ENCODE measurements at regions not wholly inside any gene's neighbourhood (a gene's known extent, or its start where the extent isn't known, plus 50 kb on each side); places are given as distances from the start of the nearest gene placed in this dataset.

GRCh38 chr3:124351430-124352148, 359.7 kb upstream of the ROPN1 start:
- H3K4me2 ChIP-seq (replicated peaks; ENCODE audit: extremely low read depth, low read length, poor library complexity, severe bottlenecking), result no peak overlapping the region
- H3K27ac ChIP-seq (ENCODE audit: low read depth in 1 of 2, low read length in 2 of 2), result no peak overlapping the region
- no peak overlapping the region for H3K4me3 ChIP-seq (replicated peaks in 1 of 3; ENCODE audit: low read depth in 2 of 3, low read length in 3 of 3)
- H3K36me3 Mint-ChIP-seq, result no peaks in the 10 kb centered on the region
- H3K9me3 ChIP-seq (replicated peaks in 1 of 2; ENCODE audit: control insufficient read depth in 1 of 2, insufficient read depth in 1 of 2, low read length in 2 of 2), result no peaks in the 10 kb centered on the region
- H3K27ac Mint-ChIP-seq, result no peak overlapping the region
- H3K27me3 ChIP-seq (ENCODE audit: control insufficient read depth in 2 of 2, insufficient read depth in 2 of 2, low read length in 2 of 2), result peaks cover 0 to 3% of the 10 kb centered on the region in 2 donors
- intact Hi-C loops (cut with micrococcal nuclease), result no loop called here
- WGBS (ENCODE audit: insufficient coverage), result no CpG with 5 or more reads among the region's 4 CpGs
- no peaks in the 10 kb centered on the region for H4K20me1 ChIP-seq (ENCODE audit: insufficient read depth, low read length)
- no peaks in the 10 kb centered on the region for H3K9me3 Mint-ChIP-seq
- H3K9ac ChIP-seq (ENCODE audit: insufficient read depth, low read length, poor library complexity, severe bottlenecking), result no peak overlapping the region
- no peak overlapping the region for H2AFZ ChIP-seq (ENCODE audit: insufficient read depth, low read depth, low read length, poor library complexity, severe bottlenecking)
- H3K27me3 Mint-ChIP-seq (ENCODE audit: low read depth in 3 of 3), result peaks cover 2 to 6% (median 5%) of the 10 kb centered on the region in 3 donors
- H3K4me1 Mint-ChIP-seq, result no peaks in the 10 kb centered on the region
- TF ChIP-seq CTCF (IDR thresholded peaks at IDR 0.05), result no peak
- H3K4me3 Mint-ChIP-seq, result no peak overlapping the region
- no peaks in the 10 kb centered on the region for H3K79me2 ChIP-seq (ENCODE audit: insufficient read depth, low read length)
- H3K4me1 ChIP-seq (ENCODE audit: control insufficient read depth in 1 of 2, insufficient read depth in 2 of 2, low read length in 2 of 2), result no peaks in the 10 kb centered on the region
- no peak for DNase-seq
- no peaks in the 10 kb centered on the region for H3K36me3 ChIP-seq (replicated peaks in 1 of 2; ENCODE audit: control insufficient read depth in 1 of 2, insufficient read depth in 2 of 2, low read length in 2 of 2)

GRCh38 chr3:124352149-124352539, 360.2 kb upstream of the ROPN1 start:
- Histone ChIP-seq H3K4me1 (ENCODE audit: control insufficient read depth in 1 of 2, insufficient read depth in 2 of 2, low read length in 2 of 2) (no peaks in the 10 kb centered on the region), H3K4me2 (replicated peaks; ENCODE audit: extremely low read depth, low read length, poor library complexity, severe bottlenecking) (no peak overlapping the region), H3K79me2 (ENCODE audit: insufficient read depth, low read length) (no peaks in the 10 kb centered on the region), H3K4me3 (replicated peaks in 1 of 3; ENCODE audit: low read depth in 2 of 3, low read length in 3 of 3) (no peak overlapping the region), H3K36me3 (replicated peaks in 1 of 2; ENCODE audit: control insufficient read depth in 1 of 2, insufficient read depth in 2 of 2, low read length in 2 of 2) (no peaks in the 10 kb centered on the region), H3K9me3 (replicated peaks in 1 of 2; ENCODE audit: control insufficient read depth in 1 of 2, insufficient read depth in 1 of 2, low read length in 2 of 2) (no peaks in the 10 kb centered on the region), H4K20me1 (ENCODE audit: insufficient read depth, low read length) (no peaks in the 10 kb centered on the region), H3K27ac (ENCODE audit: low read depth in 1 of 2, low read length in 2 of 2) (no peak overlapping the region), H3K27me3 (ENCODE audit: control insufficient read depth in 2 of 2, insufficient read depth in 2 of 2, low read length in 2 of 2) (peaks cover 0 to 3% of the 10 kb centered on the region in 2 donors), H3K9ac (ENCODE audit: insufficient read depth, low read length, poor library complexity, severe bottlenecking) (no peak overlapping the region), H2AFZ (ENCODE audit: insufficient read depth, low read depth, low read length, poor library complexity, severe bottlenecking) (no peak overlapping the region)
- Mint-ChIP-seq H3K4me1 (no peaks in the 10 kb centered on the region), H3K4me3 (no peak overlapping the region), H3K27me3 (ENCODE audit: low read depth in 3 of 3) (peaks cover 3 to 6% (median 5%) of the 10 kb centered on the region in 3 donors), H3K36me3 (no peaks in the 10 kb centered on the region), H3K9me3 (no peaks in the 10 kb centered on the region), H3K27ac (no peak overlapping the region)
- intact Hi-C loops (cut with micrococcal nuclease), result no loop called here
- TF ChIP-seq CTCF (IDR thresholded peaks at IDR 0.05), result no peak
- WGBS (ENCODE audit: insufficient coverage), result 100% methylated on average over 1 of the region's 3 CpGs
- DNase-seq, result no peak

Measured in CD14-positive monocyte (primary cell).